Activated CD4-positive, alpha-beta T cell treated with anti-CD3 and anti-CD28 coated beads, Interleukin-2, amount 50 U/mL, for 16 hours (primary cell): ENCODE measurements at regions not wholly inside any gene's neighbourhood (a gene's known extent, or its start where the extent isn't known, plus 50 kb on each side); places are given as distances from the start of the nearest gene placed in this dataset.
A peak's percentile ranks its signal among the peaks of the same experiment; 100 is the strongest.

Experiments
- DNase-seq: peaks from one replicate; pipeline ENCODE4 v3.0.0-alpha.2; 2020

DNA sequence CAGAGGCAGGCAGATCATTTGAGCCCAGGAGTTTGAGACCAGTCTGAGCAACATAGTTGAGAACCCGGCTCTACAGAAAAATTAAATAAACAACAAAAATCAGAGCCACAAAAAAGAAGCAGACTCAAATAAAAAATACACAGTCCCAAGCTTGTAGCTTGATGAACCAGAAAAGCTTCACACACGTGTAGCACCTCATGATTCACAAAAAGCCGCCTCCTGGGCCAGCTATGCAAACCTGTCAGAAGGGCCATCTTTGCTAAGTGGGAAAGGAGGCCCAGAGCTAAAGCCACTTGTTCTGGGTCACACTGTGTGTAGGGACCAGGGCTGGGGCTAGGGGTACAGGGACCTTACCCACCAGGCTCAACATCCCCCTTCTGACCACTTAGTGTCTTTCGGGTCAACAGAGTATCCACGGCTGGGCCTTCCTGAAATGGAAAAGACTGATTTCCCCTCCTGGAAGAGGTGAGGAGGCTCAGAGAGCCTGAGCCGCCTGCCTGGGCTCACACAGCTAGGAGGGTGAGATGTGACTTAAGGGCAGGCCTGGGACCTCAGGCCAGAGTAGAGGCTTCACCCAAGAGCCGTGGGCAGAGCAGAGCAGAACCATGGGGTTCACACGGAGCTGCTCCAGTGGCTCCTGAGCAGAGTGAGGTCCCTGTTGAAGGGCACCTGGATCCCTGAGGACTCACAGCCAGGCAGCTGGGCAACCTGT is 269.6 kb downstream of the PARN start:
- DNase-seq, result no peak

DNA sequence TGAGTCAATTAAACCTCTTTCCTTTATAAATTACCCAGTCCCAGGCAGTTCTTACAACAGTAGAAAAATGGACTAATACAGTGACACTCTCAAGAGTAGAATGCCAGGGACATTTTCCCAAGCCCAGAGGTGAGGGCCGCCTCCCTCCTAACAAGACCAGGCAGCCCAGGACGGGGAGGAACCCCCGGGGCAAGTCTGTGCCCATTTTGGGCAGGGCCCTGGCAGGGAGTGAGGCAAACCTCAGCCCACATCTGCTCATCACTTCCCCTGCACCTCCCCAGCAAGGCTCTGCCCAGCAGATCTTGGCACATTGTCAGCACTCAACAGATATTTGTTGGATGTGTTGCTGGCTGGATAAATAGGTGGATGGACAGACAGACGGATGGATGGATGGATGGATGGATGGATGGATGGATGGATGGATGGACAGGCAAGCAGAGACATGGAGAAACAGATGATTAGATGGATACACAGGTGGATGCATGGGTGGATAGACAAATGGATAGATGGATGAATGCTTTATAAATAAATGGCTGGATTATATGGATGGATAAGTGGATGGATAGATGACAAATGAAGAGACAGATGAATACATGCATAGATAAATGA is 271.3 kb downstream of the PARN start:
- no peak for DNase-seq

DNA sequence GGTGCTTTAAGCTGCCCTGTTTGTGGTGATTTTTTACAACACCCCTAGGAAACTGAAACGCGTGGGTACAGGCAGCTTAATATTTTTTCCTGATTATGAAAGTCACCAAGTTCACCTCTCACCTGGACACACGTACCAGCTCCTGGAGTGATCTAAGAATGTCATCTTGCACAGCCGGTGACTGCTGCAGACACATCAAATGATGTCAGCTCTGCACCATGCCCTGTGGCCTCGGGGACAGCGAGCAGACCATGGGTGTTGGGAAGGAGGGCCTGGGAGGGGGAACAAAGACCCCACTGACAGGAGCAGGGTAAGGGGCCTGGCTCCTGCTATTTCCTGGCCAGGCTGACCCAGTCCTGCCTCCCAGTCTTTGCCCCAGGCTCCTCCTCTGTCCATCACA is 272.7 kb downstream of the PARN start:
- DNase-seq, result no peak

DNA sequence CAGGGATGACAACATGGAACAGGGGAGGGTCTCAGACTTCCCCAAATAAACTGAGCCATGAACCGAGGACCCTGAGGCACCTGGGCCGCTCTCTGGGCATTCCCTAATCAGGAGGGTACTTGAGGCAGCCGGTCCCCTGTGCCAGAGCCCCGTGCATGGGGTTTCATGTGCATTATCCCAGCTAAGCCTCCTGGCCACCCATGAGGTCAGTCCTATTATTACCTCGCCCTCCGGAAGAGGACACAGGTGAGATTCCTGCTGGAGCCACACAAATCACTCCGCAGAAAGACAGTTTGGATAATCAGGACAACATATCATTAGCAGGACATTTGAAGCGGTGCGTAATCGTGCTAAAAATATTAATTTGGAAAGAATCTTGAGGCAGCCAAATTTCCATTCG is 274.0 kb downstream of the PARN start:
- DNase-seq, result no peak

DNA sequence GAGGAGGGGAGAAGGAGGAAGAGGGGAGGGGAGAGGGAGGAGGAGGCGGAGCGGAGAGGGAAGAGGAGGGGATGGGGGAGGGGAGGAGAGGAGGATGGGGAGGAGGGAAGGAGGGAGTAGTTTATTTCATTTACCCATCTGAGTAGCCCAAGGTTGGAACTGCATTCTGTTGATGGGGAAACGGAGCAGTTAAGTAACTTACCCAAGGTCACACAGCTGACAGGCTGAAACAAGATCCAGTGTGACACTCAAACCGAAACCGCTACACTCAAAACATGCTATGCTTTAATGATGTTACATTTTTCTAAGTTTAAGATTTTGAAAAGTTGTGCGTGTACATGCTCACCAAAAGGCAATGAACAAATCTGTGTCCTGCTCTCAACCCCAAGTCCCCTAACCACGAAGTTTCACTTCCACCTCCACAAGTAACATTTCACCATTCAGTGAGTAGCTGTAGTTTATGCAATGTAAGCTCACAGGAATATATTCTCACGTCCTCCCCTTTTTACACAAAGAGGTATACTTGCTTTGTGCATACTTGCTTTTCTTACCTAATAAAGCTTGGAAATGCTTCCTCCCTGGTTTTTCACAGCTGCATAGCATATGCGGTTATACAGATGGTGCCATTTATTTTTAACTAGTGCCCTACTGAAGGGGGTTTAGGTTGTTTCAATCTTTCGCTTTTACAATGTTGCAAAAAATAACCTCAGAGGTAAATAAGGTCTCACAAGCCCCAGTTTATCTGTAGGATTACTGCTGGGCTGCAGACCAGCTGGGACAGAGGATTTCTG is 275.3 kb downstream of the PARN start:
- DNase-seq, result peak; percentile 93

- DNase-seq, result no peak
Observed at GRCh38 chr16:14353340-14353739, 276.7 kb downstream of the PARN start.

GRCh38 chr16:14351647-14352046 is 278.4 kb downstream of the PARN start:
- no peak for DNase-seq

DNA sequence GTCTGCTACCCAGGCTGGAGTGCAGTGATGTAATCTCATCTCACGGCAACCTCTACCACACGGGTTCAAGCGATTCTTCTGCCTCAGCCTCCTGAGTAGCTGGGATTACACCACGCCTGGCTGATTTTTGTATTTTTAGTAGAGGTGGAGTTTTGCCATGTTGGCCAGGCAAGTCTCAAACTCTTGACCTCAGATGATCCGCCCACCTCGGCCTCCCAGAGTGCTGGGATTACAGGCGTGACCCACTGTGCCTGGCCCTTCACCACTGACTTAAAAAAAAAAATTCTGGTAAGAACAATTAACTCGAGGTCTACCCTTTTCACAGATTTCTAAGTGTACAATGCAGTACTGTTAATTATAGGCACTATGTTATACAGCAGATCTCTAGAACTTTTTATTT is 279.4 kb downstream of the PARN start:
- no peak for DNase-seq

- DNase-seq, result no peak
Observed at GRCh38 chr16:14350081-14350480, 279.0 kb downstream of the MRTFB start.

DNA sequence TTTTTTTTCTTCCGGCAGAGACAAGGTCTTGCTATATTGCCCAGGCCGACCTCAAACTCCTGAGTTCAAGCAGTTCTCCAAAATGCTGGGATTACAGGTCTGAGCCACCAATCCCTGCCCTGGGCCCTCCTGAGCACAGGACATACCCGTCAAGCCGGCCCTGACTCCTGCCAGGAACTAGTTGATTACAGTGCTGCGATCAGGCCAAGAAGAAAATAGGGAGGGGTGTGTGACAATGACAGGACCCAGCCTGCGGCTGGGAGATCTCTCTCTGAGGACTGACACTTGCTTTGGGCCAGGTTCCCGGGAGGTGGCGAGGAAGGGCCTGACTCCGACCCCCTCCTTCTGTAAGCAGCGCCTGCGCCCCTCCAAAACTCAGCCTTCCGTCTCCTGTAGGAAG is 276.6 kb downstream of the MRTFB start:
- no peak for DNase-seq

- no peak for DNase-seq
Observed at GRCh38 chr16:14346278-14347142, 275.4 kb downstream of the MRTFB start.

- no peak for DNase-seq
Observed at GRCh38 chr16:14345512-14346115, 274.5 kb downstream of the MRTFB start.

- no peak for DNase-seq
Observed at GRCh38 chr16:14344945-14345344, 273.8 kb downstream of the MRTFB start.

- no peak for DNase-seq
Observed at GRCh38 chr16:14344292-14344691, 273.2 kb downstream of the MRTFB start.

- no peak for DNase-seq
Observed at GRCh38 chr16:14341324-14342225, 270.5 kb downstream of the MRTFB start.

DNA sequence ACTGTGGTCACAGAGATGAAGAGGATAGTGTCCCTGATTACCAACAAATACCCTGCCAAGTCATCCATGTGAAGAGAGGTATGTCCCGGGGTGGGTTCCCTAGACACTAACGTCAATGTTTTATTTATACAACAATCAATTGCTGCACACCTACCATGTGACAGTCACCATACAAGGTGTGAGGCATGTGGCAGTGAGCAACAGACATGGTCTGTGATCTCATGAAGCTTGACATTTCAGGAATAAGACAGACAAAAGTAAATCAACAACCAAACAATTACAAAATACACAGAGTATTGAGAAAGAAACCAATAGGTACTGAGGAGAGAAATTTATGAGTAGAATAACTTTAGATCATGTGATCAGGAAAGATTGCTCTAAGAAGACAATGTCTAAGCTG is 268.6 kb downstream of the MRTFB start:
- no peak for DNase-seq

DNA sequence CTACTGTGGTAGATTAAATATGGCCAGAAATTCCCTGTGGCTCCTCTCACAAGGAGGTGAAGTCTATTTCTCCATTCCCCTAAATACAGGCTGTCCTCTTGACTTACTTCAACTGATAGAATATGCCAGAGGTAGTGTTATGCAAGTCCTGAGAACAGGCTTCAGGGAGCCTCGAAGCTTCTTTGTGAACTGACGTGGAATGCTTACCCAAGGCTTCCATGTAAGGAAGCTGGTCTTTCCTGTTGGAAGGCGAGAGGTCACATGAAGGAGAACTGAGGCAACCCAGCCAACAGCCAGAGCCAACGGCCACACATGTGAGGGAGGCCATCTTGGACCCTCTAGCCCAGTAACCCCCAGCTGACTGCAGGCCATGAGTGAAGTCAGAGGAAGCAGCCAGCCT is 267.9 kb downstream of the MRTFB start:
- no peak for DNase-seq

DNA sequence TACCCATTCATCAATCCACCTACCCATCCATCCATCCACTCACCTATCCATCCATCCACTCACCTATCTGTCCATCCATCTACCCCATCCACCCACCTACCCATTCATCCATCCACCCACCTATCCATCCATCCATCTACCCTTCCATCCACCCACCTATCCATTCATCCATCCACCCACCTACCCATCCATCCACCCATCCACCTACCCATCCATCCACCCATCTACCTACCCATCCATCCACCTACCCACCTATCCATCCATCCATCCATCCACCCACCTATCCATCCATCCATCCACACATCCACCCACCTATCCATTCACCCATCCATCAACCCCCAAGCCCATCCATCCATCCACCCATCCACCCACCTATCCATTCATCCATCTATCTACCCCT is 267.1 kb downstream of the MRTFB start:
- DNase-seq, result no peak

- DNase-seq, result no peak
Observed at GRCh38 chr16:14337303-14338191, 266.4 kb downstream of the MRTFB start.

GRCh38 chr16:14335297-14335696 is 264.2 kb downstream of the MRTFB start:
- no peak for DNase-seq
